HEK293 (cell line): ENCODE measurements at regions not wholly inside any gene's neighbourhood (a gene's known extent, or its start where the extent isn't known, plus 50 kb on each side); places are given as distances from the start of the nearest gene placed in this dataset.

Experiments
- BCL11A ChIP-seq: fragments of 450-650 bp; formaldehyde crosslinking; IDR thresholded peaks from 2 replicates; pipeline ENCODE4 v1.5.1; 2016; ENCODE audit warnings: low read depth, missing biosample characterization, missing genetic modification characterization
- EGR2 ChIP-seq: fragments of 450-650 bp; formaldehyde crosslinking; IDR thresholded peaks from 2 replicates; pipeline ENCODE4 v1.5.1; 2016; ENCODE audit warnings: low read depth, missing biosample characterization, missing genetic modification characterization
- FEZF1 ChIP-seq: fragments of 450-650 bp; formaldehyde crosslinking; IDR thresholded peaks from 2 replicates; pipeline ENCODE4 v1.5.1; 2016; ENCODE audit warnings: missing biosample characterization, missing genetic modification characterization
- GFI1B ChIP-seq: fragments of 450-650 bp; formaldehyde crosslinking; IDR thresholded peaks from 2 replicates; pipeline ENCODE4 v1.5.1; 2016; ENCODE audit warnings: missing biosample characterization, missing genetic modification characterization
- HOXC10 ChIP-seq: sonication (generic); formaldehyde crosslinking; IDR thresholded peaks from 2 replicates; pipeline ENCODE4 v1.8.1; 2023; ENCODE audit warnings: mild to moderate bottlenecking, missing genetic modification reagents
- IKZF3 ChIP-seq: fragments of 450-650 bp; IDR thresholded peaks from 2 replicates; pipeline ENCODE4 v1.5.0; 2018; ENCODE audit warnings: missing biosample characterization, mild to moderate bottlenecking, missing genetic modification characterization, moderate library complexity
- KLF16 ChIP-seq: fragments of 450-650 bp; formaldehyde crosslinking; IDR thresholded peaks from 2 replicates; pipeline ENCODE4 v1.5.1; 2017; ENCODE audit warnings: missing biosample characterization, missing genetic modification characterization
- KLF8 ChIP-seq: fragments of 450-650 bp; formaldehyde crosslinking; IDR thresholded peaks from 2 replicates; pipeline ENCODE4 v1.5.1; 2016; ENCODE audit warnings: missing biosample characterization, missing genetic modification characterization
- RBAK ChIP-seq: fragments of 450-650 bp; formaldehyde crosslinking; IDR thresholded peaks from 2 replicates; pipeline ENCODE4 v1.5.1; 2016; ENCODE audit warnings: missing biosample characterization, missing genetic modification characterization
- SP7 ChIP-seq: fragments of 450-650 bp; formaldehyde crosslinking; IDR thresholded peaks from 2 replicates; pipeline ENCODE4 v1.5.1; 2016; ENCODE audit warnings: missing biosample characterization, missing genetic modification characterization
- ZFP3 ChIP-seq: fragments of 450-650 bp; formaldehyde crosslinking; IDR thresholded peaks from 2 replicates; pipeline ENCODE4 v1.5.1; 2016; ENCODE audit warnings: low read depth, missing biosample characterization, missing genetic modification characterization
- ZIC2 ChIP-seq: fragments of 450-650 bp; formaldehyde crosslinking; IDR thresholded peaks from 2 replicates; pipeline ENCODE4 v1.5.1; 2016; ENCODE audit warnings: missing biosample characterization, missing genetic modification characterization
- ZNF10 ChIP-seq: fragments of 450-650 bp; formaldehyde crosslinking; IDR thresholded peaks from 2 replicates; pipeline ENCODE4 v1.5.1; 2017; ENCODE audit warnings: missing biosample characterization, missing genetic modification characterization
- ZNF16 ChIP-seq: fragments of 450-650 bp; formaldehyde crosslinking; IDR thresholded peaks from 2 replicates; pipeline ENCODE4 v1.5.1; 2016; ENCODE audit warnings: low read depth, missing biosample characterization, missing genetic modification characterization
- ZNF221 ChIP-seq: fragments of 450-650 bp; formaldehyde crosslinking; IDR thresholded peaks from 2 replicates; pipeline ENCODE4 v1.5.1; 2017; ENCODE audit warnings: missing biosample characterization, missing genetic modification characterization, borderline replicate concordance
- ZNF292 ChIP-seq: fragments of 450-650 bp; formaldehyde crosslinking; IDR thresholded peaks from 2 replicates; pipeline ENCODE4 v1.5.1; 2016; ENCODE audit warnings: low read depth, missing biosample characterization, missing genetic modification characterization, borderline replicate concordance
- ZNF404 ChIP-seq: fragments of 450-650 bp; formaldehyde crosslinking; IDR thresholded peaks from 2 replicates; pipeline ENCODE4 v1.5.1; 2017; ENCODE audit warnings: missing biosample characterization, missing genetic modification characterization
- ZNF501 ChIP-seq: fragments of 450-650 bp; formaldehyde crosslinking; IDR thresholded peaks from 2 replicates; pipeline ENCODE4 v1.5.1; 2016; ENCODE audit warnings: missing biosample characterization, missing genetic modification characterization
- ZNF530 ChIP-seq: fragments of 450-650 bp; formaldehyde crosslinking; IDR thresholded peaks from 2 replicates; pipeline ENCODE4 v1.5.1; 2016; ENCODE audit warnings: low read depth, missing biosample characterization, missing genetic modification characterization
- ZNF654 ChIP-seq: fragments of 450-650 bp; formaldehyde crosslinking; IDR thresholded peaks from 2 replicates; pipeline ENCODE4 v1.5.1; 2016; ENCODE audit warnings: low read depth, missing biosample characterization, missing genetic modification characterization
- ZNF660 ChIP-seq: fragments of 450-650 bp; IDR thresholded peaks from 2 replicates; pipeline ENCODE4 v1.5.1; 2018; ENCODE audit warnings: missing biosample characterization, mild to moderate bottlenecking, missing genetic modification characterization
- ZNF677 ChIP-seq: fragments of 450-650 bp; IDR thresholded peaks from 2 replicates; pipeline ENCODE4 v1.5.0; 2018; ENCODE audit warnings: missing biosample characterization, mild to moderate bottlenecking, missing genetic modification characterization, moderate library complexity
- ZNF76 ChIP-seq: fragments of 450-650 bp; formaldehyde crosslinking; IDR thresholded peaks from 2 replicates; pipeline ENCODE4; 2016; ENCODE audit warnings: low read depth, missing biosample characterization, missing genetic modification characterization, borderline replicate concordance
- TF ChIP-seq, protein P1 (sequence below): fragments of 450-650 bp; formaldehyde crosslinking; IDR thresholded peaks from 2 replicates; pipeline ENCODE4 v1.5.1; 2016; ENCODE audit warnings: missing biosample characterization, missing genetic modification characterization
- TF ChIP-seq, protein P2 (sequence below): fragments of 450-650 bp; formaldehyde crosslinking; IDR thresholded peaks from 2 replicates; pipeline ENCODE4 v1.5.1; 2016; ENCODE audit warnings: missing biosample characterization, missing genetic modification characterization
- TF ChIP-seq, protein P3 (sequence below): fragments of 450-650 bp; formaldehyde crosslinking; IDR thresholded peaks from 2 replicates; pipeline ENCODE4 v1.5.1; 2016; ENCODE audit warnings: missing biosample characterization, missing genetic modification characterization
- TF ChIP-seq, protein P4 (sequence below): fragments of 450-650 bp; formaldehyde crosslinking; IDR thresholded peaks from 2 replicates; pipeline ENCODE4 v1.5.1; 2016; ENCODE audit warnings: missing biosample characterization, missing genetic modification characterization
- TF ChIP-seq, protein P5 (sequence below): fragments of 450-650 bp; formaldehyde crosslinking; IDR thresholded peaks from 2 replicates; pipeline ENCODE4 v1.5.1; 2016; ENCODE audit warnings: missing biosample characterization, missing genetic modification characterization, borderline replicate concordance
- TF ChIP-seq, protein P6 (sequence below): fragments of 450-650 bp; formaldehyde crosslinking; IDR thresholded peaks from 2 replicates; pipeline ENCODE4 v1.5.1; 2016; ENCODE audit warnings: missing biosample characterization, missing genetic modification characterization

DNA sequence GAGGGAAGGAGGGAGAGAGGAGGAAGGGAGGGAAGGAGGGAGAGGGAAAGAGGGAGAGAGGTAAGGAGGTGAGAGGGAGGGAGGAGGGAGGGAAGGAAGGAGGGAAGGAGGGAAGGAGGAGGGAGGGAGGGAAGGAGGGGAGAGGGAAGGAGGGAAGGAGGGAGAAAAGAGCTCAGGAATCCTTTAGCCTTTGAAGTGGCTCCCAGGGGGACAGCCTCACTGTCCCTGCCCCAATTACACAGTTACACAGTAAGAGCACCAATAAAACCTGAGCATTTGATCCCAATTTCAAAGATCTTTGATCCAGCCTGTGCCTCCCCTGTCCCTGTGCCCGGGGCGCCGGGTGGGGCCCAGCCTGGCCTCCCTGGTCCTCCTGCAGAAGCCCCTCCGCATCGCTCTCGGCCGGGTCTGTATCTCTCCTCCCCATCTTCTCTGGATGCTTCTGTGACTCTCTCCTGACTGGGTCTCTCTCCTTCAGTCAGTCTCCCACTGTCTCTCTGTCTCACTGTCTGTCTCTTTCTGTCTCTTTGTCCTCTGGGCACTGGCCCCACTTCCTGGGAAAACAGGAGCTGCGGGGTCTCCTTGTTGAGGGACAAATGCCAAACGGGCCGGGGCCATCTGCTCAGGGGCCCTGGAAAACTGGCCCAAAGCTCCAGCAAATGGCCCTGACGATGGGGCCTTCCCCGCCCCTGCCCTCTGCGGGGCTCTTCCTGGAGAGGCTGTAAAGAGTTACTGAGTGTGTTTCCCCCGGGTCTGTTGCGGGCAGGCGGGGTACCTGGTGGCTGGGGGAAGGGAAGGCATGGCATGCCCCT, 54.2 kb upstream of the EGFL7 start (continued):
- TF ChIP-seq, protein P1, sequence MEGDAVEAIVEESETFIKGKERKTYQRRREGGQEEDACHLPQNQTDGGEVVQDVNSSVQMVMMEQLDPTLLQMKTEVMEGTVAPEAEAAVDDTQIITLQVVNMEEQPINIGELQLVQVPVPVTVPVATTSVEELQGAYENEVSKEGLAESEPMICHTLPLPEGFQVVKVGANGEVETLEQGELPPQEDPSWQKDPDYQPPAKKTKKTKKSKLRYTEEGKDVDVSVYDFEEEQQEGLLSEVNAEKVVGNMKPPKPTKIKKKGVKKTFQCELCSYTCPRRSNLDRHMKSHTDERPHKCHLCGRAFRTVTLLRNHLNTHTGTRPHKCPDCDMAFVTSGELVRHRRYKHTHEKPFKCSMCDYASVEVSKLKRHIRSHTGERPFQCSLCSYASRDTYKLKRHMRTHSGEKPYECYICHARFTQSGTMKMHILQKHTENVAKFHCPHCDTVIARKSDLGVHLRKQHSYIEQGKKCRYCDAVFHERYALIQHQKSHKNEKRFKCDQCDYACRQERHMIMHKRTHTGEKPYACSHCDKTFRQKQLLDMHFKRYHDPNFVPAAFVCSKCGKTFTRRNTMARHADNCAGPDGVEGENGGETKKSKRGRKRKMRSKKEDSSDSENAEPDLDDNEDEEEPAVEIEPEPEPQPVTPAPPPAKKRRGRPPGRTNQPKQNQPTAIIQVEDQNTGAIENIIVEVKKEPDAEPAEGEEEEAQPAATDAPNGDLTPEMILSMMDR, result no peak
- TF ChIP-seq SP7 (0 out of 2 replicates have a peak, but pooled peaks have one; percentile 22), EGR2 (tag by site-specific recombination) (no peak), ZNF660 (tag by site-specific recombination) (no peak), ZNF292 (tag by site-specific recombination) (no peak), ZIC2 (no peak; the same call in none of the 2 replicates), KLF8 (tag by site-specific recombination) (0 out of 2 replicates have a peak, but pooled peaks have one; percentile 21), HOXC10 (CRISPR knock-in tag) (no peak), ZNF10 (tag by site-specific recombination) (no peak), ZNF677 (tag by site-specific recombination) (no peak), ZNF404 (tag by site-specific recombination) (no peak), GFI1B (tag by site-specific recombination) (no peak), BCL11A (tag by site-specific recombination) (no peak), RBAK (tag by site-specific recombination) (no peak), ZNF16 (tag by site-specific recombination) (no peak), ZNF654 (no peak), IKZF3 (tag by site-specific recombination) (0 out of 2 replicates have a peak, but pooled peaks have one; percentile 35), ZNF501 (tag by site-specific recombination) (no peak), FEZF1 (tag by site-specific recombination) (no peak), KLF16 (tag by site-specific recombination) (no peak), ZNF530 (tag by site-specific recombination) (no peak), ZFP3 (no peak), ZNF76 (tag by site-specific recombination) (no peak), ZNF221 (tag by site-specific recombination) (no peak)
- TF ChIP-seq, protein P2, sequence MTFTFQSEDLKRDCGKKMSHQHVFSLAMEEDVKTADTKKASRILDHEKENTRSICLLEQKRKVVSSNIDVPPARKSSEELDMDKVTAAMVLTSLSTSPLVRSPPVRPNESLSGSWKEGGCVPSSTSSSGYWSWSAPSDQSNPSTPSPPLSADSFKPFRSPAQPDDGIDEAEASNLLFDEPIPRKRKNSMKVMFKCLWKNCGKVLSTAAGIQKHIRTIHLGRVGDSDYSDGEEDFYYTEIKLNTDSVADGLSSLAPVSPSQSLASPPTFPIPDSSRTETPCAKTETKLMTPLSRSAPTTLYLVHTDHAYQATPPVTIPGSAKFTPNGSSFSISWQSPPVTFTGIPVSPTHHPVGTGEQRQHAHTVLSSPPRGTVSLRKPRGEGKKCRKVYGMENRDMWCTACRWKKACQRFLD (tag by site-specific recombination), result no peak
- TF ChIP-seq, protein P3, sequence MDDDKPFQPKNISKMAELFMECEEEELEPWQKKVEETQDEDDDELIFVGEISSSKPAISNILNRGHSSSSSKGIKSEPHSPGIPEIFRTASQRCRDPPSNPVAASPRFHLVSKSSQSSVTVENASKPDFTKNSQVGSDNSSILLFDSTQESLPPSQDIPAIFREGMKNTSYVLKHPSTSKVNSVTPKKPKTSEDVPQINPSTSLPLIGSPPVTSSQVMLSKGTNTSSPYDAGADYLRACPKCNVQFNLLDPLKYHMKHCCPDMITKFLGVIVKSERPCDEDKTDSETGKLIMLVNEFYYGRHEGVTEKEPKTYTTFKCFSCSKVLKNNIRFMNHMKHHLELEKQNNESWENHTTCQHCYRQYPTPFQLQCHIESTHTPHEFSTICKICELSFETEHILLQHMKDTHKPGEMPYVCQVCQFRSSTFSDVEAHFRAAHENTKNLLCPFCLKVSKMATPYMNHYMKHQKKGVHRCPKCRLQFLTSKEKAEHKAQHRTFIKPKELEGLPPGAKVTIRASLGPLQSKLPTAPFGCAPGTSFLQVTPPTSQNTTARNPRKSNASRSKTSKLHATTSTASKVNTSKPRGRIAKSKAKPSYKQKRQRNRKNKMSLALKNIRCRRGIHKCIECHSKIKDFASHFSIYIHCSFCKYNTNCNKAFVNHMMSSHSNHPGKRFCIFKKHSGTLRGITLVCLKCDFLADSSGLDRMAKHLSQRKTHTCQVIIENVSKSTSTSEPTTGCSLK, result no peak
- TF ChIP-seq, protein P4, sequence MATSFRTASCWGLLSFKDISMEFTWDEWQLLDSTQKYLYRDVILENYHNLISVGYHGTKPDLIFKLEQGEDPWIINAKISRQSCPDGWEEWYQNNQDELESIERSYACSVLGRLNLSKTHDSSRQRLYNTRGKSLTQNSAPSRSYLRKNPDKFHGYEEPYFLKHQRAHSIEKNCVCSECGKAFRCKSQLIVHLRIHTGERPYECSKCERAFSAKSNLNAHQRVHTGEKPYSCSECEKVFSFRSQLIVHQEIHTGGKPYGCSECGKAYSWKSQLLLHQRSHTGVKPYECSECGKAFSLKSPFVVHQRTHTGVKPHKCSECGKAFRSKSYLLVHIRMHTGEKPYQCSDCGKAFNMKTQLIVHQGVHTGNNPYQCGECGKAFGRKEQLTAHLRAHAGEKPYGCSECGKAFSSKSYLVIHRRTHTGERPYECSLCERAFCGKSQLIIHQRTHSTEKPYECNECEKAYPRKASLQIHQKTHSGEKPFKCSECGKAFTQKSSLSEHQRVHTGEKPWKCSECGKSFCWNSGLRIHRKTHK (tag by site-specific recombination), result no peak
- TF ChIP-seq, protein P5, sequence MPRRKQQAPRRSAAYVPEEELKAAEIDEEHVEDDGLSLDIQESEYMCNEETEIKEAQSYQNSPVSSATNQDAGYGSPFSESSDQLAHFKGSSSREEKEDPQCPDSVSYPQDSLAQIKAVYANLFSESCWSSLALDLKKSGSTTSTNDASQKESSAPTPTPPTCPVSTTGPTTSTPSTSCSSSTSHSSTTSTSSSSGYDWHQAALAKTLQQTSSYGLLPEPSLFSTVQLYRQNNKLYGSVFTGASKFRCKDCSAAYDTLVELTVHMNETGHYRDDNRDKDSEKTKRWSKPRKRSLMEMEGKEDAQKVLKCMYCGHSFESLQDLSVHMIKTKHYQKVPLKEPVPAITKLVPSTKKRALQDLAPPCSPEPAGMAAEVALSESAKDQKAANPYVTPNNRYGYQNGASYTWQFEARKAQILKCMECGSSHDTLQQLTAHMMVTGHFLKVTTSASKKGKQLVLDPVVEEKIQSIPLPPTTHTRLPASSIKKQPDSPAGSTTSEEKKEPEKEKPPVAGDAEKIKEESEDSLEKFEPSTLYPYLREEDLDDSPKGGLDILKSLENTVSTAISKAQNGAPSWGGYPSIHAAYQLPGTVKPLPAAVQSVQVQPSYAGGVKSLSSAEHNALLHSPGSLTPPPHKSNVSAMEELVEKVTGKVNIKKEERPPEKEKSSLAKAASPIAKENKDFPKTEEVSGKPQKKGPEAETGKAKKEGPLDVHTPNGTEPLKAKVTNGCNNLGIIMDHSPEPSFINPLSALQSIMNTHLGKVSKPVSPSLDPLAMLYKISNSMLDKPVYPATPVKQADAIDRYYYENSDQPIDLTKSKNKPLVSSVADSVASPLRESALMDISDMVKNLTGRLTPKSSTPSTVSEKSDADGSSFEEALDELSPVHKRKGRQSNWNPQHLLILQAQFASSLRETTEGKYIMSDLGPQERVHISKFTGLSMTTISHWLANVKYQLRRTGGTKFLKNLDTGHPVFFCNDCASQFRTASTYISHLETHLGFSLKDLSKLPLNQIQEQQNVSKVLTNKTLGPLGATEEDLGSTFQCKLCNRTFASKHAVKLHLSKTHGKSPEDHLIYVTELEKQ (tag by site-specific recombination), result no peak
- TF ChIP-seq, protein P6, sequence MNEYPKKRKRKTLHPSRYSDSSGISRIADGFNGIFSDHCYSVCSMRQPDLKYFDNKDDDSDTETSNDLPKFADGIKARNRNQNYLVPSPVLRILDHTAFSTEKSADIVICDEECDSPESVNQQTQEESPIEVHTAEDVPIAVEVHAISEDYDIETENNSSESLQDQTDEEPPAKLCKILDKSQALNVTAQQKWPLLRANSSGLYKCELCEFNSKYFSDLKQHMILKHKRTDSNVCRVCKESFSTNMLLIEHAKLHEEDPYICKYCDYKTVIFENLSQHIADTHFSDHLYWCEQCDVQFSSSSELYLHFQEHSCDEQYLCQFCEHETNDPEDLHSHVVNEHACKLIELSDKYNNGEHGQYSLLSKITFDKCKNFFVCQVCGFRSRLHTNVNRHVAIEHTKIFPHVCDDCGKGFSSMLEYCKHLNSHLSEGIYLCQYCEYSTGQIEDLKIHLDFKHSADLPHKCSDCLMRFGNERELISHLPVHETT (tag by site-specific recombination), result no peak
